Fibroblast of peridontal ligament (primary cell): ENCODE measurements at regions not wholly inside any gene's neighbourhood (a gene's known extent, or its start where the extent isn't known, plus 50 kb on each side); places are given as distances from the start of the nearest gene placed in this dataset.

Experiments
- DNase-seq: peaks from one replicate; pipeline ENCODE4 v3.0.0-alpha.2; 2010; ENCODE audit errors: extremely low read depth

- DNase-seq: no peak
Measured at GRCh38 chr11:130732476-130732875, 183.8 kb downstream of the SNX19 start.

- DNase-seq: no peak
Measured at GRCh38 chr11:130737041-130737830, 179.0 kb downstream of the SNX19 start.

- DNase-seq: peak; percentile 72
Measured at GRCh38 chr11:130737866-130738431, 178.3 kb downstream of the SNX19 start.

- DNase-seq: peak; percentile 78
Measured at GRCh38 chr11:130738611-130739010, 177.7 kb downstream of the SNX19 start.

GRCh38 chr11:130740819-130741218 lies 175.5 kb downstream of the SNX19 start:
- no peak for DNase-seq

- no peak for DNase-seq
Measured at GRCh38 chr11:130744794-130745193, 171.5 kb downstream of the SNX19 start.

GRCh38 chr11:130749216-130749615 lies 167.1 kb downstream of the SNX19 start:
- no peak for DNase-seq

- DNase-seq: no peak
Measured at GRCh38 chr11:130760515-130761125, 155.7 kb downstream of the SNX19 start.

- DNase-seq: no peak
Measured at GRCh38 chr11:130761560-130762220, 154.6 kb downstream of the SNX19 start.

- no peak for DNase-seq
Measured at GRCh38 chr11:130762638-130763037, 153.6 kb downstream of the SNX19 start.

- DNase-seq: peak; percentile 48
Measured at GRCh38 chr11:130763087-130763980, 152.9 kb downstream of the SNX19 start.

GRCh38 chr11:130765406-130765805 lies 150.9 kb downstream of the SNX19 start:
- no peak for DNase-seq

- peak; percentile 63 for DNase-seq
Measured at GRCh38 chr11:130765951-130766649, 150.2 kb downstream of the SNX19 start.

GRCh38 chr11:130766650-130767565 lies 149.4 kb downstream of the SNX19 start:
- no peak for DNase-seq

- DNase-seq: no peak
Measured at GRCh38 chr11:130769782-130770535, 146.3 kb downstream of the SNX19 start.

- peak; percentile 91 for DNase-seq
Measured at GRCh38 chr11:130771708-130772107, 144.6 kb downstream of the SNX19 start.

GRCh38 chr11:130772266-130773227 lies 143.7 kb downstream of the SNX19 start:
- DNase-seq: peak; percentile 99
